ENCODE measurements at regions not wholly inside any gene's neighbourhood (a gene's known extent, or its start where the extent isn't known, plus 50 kb on each side); places are given as distances from the start of the nearest gene placed in this dataset.

DNA sequence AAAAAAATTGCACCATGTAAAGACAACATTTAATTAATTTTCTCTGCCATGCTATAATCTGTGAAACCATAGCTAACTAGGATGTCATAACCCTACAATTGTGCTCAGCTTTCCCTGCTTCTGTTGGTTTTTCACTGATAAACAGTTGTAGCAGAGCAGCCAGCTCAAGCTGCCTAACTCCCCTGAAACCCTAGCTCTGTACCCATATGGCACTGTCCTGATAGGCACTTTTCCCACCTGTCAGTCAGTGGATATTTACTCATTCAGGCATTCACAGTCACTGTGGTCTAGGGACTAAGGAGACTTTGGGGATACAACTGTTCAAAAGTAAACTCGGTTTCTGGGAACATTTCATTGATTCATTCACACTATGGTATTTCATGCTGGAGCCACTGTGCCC lies 407.0 kb downstream of the DSEL start:
- H3K4me1 Mint-ChIP-seq = no peaks in the 10 kb centered on the region
- DNase-seq (no peak), ATAC-seq (ENCODE audit: low read depth) (no peak)
- no peak overlapping the region for H3K27ac Mint-ChIP-seq
- no peaks in the 10 kb centered on the region for H3K27me3 Mint-ChIP-seq
- no peak overlapping the region for H3K4me3 Mint-ChIP-seq
- POLR2A ChIA-PET = no interaction called here
- H3K9me3 Mint-ChIP-seq = no peaks in the 10 kb centered on the region
- no peaks in the 10 kb centered on the region for H3K36me3 Mint-ChIP-seq

DNA sequence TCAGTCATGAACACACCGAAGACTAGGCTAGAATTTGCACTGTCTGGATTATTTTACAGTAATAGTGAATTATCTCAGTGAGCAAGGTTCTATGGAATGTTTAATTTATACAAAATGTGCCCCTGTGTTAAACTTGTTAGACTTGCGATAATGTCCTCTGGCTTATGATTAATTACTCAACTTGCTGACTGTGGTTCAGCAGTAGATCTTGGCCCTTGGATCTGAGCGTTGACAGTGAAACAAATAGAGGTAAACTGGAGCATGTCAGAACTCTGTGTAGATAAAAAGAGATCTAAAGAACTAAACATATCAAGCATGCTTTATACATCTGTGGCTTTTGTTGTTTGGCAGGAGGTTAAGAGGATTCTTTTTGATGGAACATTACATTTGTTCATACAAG lies 407.6 kb downstream of the DSEL start:
- no peaks in the 10 kb centered on the region for H3K4me1 Mint-ChIP-seq
- H3K36me3 Mint-ChIP-seq = no peaks in the 10 kb centered on the region
- no peaks in the 10 kb centered on the region for H3K9me3 Mint-ChIP-seq
- no peak overlapping the region for H3K27ac Mint-ChIP-seq
- DNase-seq (no peak), ATAC-seq (ENCODE audit: low read depth) (no peak)
- POLR2A ChIA-PET = no interaction called here
- no peak overlapping the region for H3K4me3 Mint-ChIP-seq
- H3K27me3 Mint-ChIP-seq = no peaks in the 10 kb centered on the region

DNA sequence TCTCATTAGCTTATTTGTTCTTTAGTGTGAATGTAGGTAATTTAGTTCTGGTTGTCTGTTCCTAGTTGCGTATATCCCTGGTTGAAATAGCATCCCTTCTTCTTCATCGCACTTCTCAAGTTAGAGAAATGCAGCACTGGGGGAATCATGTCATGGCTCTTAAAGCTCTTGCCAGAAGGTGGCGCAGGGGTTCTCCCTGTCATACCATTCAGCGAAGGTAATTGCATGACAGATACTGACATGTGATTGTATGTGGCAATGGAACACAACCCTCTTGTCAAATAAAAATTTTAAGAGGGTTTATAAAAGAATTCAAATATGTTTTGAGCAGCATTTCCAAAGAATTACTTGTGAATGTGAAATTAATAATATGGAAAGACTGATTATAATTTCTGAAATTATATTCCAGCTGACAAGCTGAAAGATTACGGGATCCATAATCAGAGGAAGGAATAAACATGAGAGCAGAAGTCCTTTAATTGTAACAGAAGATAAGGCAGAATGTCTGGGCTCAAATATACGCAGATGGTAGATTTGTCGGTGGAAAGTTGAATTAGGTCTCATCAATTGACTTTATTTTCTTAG lies 411.7 kb downstream of the DSEL start:
- Mint-ChIP-seq H3K27ac (no peak overlapping the region), H3K4me3 (no peak overlapping the region), H3K36me3 (no peaks in the 10 kb centered on the region), H3K4me1 (no peaks in the 10 kb centered on the region), H3K9me3 (no peaks in the 10 kb centered on the region), H3K27me3 (no peaks in the 10 kb centered on the region)
- ATAC-seq (ENCODE audit: low read depth) = peak; percentile 68
- POLR2A ChIA-PET = no interaction called here
- peak; percentile 35 for DNase-seq

DNA sequence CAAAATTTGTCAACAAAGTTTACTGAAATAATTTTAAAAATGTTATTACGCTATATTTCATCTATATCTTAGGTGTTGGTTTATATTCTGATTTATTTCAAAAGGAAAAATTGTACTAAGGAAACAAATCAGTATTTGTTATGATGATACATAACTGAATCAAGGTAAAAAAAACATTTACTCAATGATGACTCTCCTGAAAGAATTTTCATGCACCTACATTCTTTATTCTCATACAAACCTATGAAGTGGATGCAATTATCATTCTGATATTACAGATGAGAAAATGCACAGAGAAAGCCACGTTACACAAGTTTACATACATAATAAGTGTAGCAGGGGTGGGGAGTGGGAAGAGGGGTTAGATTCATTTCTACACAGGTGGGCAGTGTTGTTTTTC lies 422.4 kb downstream of the DSEL start:
- POLR2A ChIA-PET = no interaction called here
- Mint-ChIP-seq H3K4me3 (no peak overlapping the region), H3K27me3 (no peaks in the 10 kb centered on the region), H3K27ac (no peak overlapping the region), H3K9me3 (no peaks in the 10 kb centered on the region), H3K4me1 (no peaks in the 10 kb centered on the region), H3K36me3 (no peaks in the 10 kb centered on the region)
- DNase-seq (no peak), ATAC-seq (ENCODE audit: low read depth) (no peak)

DNA sequence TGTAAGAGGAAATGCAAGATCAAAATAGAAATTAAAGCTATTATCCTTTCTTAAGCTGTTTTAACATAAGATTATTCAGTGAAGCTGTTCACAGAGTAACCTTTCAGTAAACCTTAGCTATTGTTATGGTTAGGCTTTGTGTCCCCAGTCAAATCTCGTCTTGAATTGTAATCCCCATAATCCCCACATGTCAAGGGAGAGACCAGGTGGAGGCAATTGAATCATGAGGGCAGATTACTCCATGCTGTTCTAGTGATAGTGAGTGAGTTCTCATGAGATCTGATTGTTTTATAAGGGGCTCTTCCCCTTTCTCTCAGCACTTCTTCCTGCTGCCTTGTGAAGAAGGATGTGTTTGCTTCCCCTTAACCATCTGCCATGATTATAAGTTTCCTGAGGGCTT lies 424.4 kb downstream of the DSEL start:
- POLR2A ChIA-PET = no interaction called here
- Mint-ChIP-seq H3K4me1 (no peaks in the 10 kb centered on the region), H3K36me3 (no peaks in the 10 kb centered on the region), H3K4me3 (no peak overlapping the region), H3K27ac (no peak overlapping the region), H3K9me3 (no peaks in the 10 kb centered on the region), H3K27me3 (peaks cover 3% of the 10 kb centered on the region)
- DNase-seq = no peak
- no peak for ATAC-seq (ENCODE audit: low read depth)

DNA sequence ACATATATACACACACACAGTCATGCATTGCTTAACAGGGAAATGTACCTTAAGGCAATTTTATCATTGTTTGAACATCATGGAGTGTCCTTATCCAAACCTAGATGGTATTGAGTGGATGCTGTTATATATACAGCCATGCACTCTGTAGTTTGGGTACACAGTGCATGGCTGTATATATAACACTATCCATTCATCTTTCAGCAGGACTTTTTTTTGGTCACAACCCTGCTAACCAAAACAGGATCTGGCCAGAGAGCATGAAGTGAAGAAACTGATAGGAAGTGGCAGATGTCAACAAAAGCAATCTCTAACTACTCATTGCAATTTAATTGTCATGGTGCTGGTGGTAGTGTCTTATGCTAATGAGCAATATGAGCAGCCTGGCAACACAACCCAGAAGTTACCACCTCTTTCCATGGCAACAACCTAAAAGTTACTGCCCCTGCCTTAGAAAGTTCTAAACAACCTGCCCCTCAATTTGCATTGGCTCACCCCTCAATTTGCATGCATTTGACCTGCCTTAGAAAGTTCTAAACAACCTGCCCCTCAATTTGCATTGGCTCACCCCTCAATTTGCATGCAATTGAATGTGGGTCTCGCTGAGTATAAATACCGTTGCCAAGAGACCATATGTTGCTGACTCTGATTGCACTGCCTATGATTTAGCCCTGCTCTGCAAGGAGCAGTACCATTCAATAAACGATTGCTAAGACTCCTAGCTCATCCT lies 434.9 kb downstream of the DSEL start:
- Mint-ChIP-seq H3K9me3 (no peaks in the 10 kb centered on the region), H3K27ac (no peak overlapping the region), H3K4me1 (no peaks in the 10 kb centered on the region), H3K27me3 (no peaks in the 10 kb centered on the region), H3K36me3 (no peaks in the 10 kb centered on the region), H3K4me3 (no peak overlapping the region)
- DNase-seq (no peak), ATAC-seq (ENCODE audit: low read depth) (no peak)
- POLR2A ChIA-PET = no interaction called here

DNA sequence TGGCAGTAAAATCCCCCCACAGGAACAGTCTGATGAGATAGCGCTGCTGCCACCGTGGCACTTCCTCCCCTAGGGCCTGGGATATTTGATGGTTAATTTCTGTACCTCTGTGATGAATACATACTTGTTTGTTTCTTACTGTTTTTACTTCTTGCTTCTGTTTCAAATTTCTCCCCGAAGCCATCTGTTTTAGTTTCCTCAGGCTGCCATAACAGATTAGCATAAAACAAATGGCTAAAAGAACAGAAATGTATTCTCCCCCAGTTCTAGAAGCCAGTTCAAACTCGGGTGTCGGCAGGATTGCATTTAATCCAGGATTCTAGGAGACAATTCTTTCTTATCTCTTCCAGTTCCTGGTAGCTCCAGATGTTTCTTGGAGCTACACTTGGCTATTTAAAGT lies 435.9 kb downstream of the DSEL start:
- Mint-ChIP-seq H3K9me3 (no peaks in the 10 kb centered on the region), H3K36me3 (no peaks in the 10 kb centered on the region), H3K4me1 (no peaks in the 10 kb centered on the region), H3K27me3 (no peaks in the 10 kb centered on the region), H3K4me3 (no peak overlapping the region), H3K27ac (no peak overlapping the region)
- DNase-seq (no peak), ATAC-seq (ENCODE audit: low read depth) (no peak)
- POLR2A ChIA-PET = no interaction called here

DNA sequence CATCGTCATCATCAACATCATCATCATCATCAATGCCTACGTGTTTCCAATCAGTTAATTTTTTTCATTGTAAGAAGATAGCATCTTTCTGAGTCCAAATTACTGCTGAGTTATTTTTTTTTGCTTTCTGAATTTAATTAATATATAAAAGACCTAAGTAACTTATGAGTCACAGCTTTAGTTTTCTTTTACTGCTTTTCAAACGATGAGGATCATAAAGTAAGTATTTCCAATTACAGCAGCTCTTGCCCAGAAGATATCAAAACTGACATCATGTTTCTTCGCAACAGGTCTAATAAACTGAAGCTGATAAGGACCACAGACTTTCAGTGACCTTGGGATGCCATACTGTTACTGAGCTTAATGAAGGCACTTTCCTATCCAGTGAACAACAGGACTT lies 442.2 kb downstream of the DSEL start:
- no peaks in the 10 kb centered on the region for H3K9me3 Mint-ChIP-seq

DNA sequence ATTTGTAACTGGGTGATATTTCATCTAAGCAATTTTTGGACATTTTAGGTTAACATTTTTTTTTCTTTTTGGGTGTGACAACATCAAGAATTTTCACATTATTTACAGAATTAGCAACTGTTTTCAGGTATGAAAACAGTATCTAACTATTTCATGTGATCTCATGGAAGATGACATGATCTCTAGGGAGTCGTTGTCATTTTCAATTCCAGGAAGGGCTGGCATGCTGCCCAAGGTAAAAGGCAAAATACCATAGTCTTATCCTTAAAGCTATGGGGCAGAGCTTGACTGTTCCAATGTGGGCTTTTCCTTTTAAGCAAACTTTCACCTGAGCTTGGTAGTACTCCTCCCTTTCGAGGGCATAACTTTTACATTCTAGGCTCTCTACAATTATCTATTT lies 443.7 kb downstream of the DSEL start:
- no peak overlapping the region for H3K27ac Mint-ChIP-seq
- no peak for DNase-seq
- H3K36me3 Mint-ChIP-seq = no peaks in the 10 kb centered on the region
- no peaks in the 10 kb centered on the region for H3K9me3 Mint-ChIP-seq
- ATAC-seq (ENCODE audit: low read depth) = no peak
- H3K4me3 Mint-ChIP-seq = no peak overlapping the region
- H3K27me3 Mint-ChIP-seq = no peaks in the 10 kb centered on the region
- POLR2A ChIA-PET = no interaction called here
- H3K4me1 Mint-ChIP-seq = no peaks in the 10 kb centered on the region

More for the DNA sequence above, 442.2 kb downstream of the DSEL start:
- H3K27ac Mint-ChIP-seq = no peak overlapping the region
- no peaks in the 10 kb centered on the region for H3K4me1 Mint-ChIP-seq
- ATAC-seq (ENCODE audit: low read depth) (no peak), DNase-seq (no peak)
- H3K4me3 Mint-ChIP-seq = no peak overlapping the region
- POLR2A ChIA-PET = no interaction called here
- H3K27me3 Mint-ChIP-seq = no peaks in the 10 kb centered on the region
- H3K36me3 Mint-ChIP-seq = no peaks in the 10 kb centered on the region

DNA sequence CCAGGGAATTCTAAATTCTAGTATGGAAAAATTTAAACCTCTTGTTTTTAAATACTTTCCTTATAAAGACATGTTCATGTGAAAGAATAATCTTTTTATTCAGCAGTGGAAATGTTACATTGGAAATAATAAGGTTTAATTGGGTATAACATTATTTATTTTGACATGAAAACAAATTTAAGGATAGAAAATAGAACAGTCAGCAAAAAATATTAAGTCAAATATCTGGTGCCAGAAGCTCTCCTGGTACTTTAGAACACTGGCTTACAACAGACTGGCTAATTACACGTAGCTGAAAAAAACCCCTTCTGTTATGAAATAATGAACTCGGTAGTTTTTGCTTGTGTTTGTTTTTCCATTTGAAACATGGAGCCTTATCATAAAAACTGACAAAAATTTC lies 447.9 kb downstream of the DSEL start:
- Mint-ChIP-seq H3K4me1 (no peaks in the 10 kb centered on the region), H3K27ac (no peak overlapping the region), H3K4me3 (no peak overlapping the region), H3K9me3 (no peaks in the 10 kb centered on the region), H3K27me3 (no peaks in the 10 kb centered on the region), H3K36me3 (no peaks in the 10 kb centered on the region)
- no peak for DNase-seq
- ATAC-seq (ENCODE audit: low read depth) = no peak
- POLR2A ChIA-PET = no interaction called here

DNA sequence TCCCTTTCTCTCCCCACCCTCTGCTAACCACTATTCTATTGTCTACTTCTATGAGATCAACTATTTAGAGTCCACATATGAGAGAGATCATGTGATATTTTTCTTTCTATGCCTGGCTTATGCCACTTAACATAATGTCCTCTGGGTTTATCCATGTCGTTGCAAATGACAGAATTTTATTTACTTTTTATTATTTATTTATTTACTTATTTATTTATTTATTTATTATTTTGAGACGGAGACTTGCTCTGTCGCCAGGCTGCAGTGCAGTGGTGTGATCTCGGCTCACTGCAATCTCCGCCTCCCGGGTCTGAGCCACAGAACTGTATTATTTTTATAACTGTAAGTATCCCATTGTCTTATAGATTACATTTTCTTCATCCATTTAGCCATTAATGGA lies 443.4 kb upstream of the CDH19 start:
- POLR2A ChIA-PET = no interaction called here
- no peaks in the 10 kb centered on the region for H3K27me3 Mint-ChIP-seq
- DNase-seq = no peak
- no peak for ATAC-seq (ENCODE audit: low read depth)
- no peak overlapping the region for H3K27ac Mint-ChIP-seq
- H3K4me1 Mint-ChIP-seq = no peaks in the 10 kb centered on the region
- H3K36me3 Mint-ChIP-seq = no peaks in the 10 kb centered on the region
- no peak overlapping the region for H3K4me3 Mint-ChIP-seq
- no peaks in the 10 kb centered on the region for H3K9me3 Mint-ChIP-seq

DNA sequence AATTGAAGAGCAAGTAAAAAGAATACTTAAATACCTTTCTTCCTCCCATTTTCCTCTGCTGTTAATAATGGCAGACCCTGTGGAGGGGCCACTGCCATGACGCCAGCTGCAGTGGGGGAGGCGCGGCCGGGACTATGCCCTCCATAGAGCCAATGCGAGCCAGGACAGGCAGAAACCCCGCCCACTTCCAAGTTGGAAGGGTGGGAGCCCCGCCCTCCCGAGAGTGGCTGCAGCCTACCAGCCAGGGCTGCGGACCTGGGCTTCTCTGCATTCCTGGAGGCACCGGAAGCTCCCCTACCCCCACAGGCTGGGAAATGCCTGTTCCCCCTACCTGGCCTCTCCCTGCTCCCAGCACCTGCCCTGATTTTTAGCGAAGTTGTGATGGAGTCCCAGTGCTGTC lies 439.4 kb upstream of the CDH19 start:
- Mint-ChIP-seq H3K4me3 (no peak overlapping the region), H3K27ac (no peak overlapping the region), H3K27me3 (no peaks in the 10 kb centered on the region), H3K36me3 (no peaks in the 10 kb centered on the region), H3K9me3 (no peaks in the 10 kb centered on the region), H3K4me1 (no peaks in the 10 kb centered on the region)
- DNase-seq (no peak), ATAC-seq (ENCODE audit: low read depth) (no peak)
- POLR2A ChIA-PET = no interaction called here

DNA sequence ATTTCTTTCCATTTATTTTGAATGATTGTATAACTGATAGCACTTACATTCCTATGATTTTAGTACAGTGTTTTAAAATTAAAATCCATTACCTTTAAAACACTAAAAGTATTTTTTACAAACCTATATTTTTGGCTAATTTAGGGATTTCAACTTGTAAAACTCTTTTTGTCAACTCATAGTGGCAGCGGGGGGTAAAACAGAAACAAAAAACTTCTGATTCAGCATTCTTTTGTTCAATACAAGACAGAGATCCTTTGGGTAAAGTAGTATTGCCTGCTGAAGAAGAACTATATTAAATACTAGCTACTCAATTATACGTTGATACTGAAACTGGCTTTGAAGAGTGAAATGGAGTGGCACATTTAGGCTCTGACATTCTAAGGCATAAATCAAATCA lies 437.4 kb upstream of the CDH19 start:
- H3K9me3 Mint-ChIP-seq = no peaks in the 10 kb centered on the region
- no peak for ATAC-seq (ENCODE audit: low read depth)
- no peak overlapping the region for H3K27ac Mint-ChIP-seq
- no peaks in the 10 kb centered on the region for H3K36me3 Mint-ChIP-seq
- no peaks in the 10 kb centered on the region for H3K4me1 Mint-ChIP-seq
- no peak for DNase-seq
- no peaks in the 10 kb centered on the region for H3K27me3 Mint-ChIP-seq
- POLR2A ChIA-PET = no interaction called here
- no peak overlapping the region for H3K4me3 Mint-ChIP-seq

DNA sequence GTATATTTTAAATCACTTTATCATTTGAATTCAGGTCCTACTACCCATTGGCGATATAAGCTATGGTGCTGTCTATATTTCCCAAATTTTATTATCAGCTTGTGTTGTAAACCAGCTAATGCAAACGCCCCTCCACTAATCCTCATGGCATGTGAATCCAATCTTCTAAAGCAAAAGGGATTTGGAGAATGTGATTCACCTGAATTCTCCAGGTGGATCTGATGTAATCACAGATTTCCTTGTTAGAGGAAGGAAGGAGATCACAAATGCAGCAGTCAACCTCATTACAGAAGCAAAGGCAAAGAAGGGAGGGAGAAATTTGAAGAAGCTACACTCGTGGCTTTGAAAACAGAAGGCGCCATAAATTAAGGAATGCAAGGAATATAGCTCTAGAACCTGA lies 431.1 kb upstream of the CDH19 start:
- no peaks in the 10 kb centered on the region for H3K4me1 Mint-ChIP-seq
- DNase-seq (no peak), ATAC-seq (ENCODE audit: low read depth) (no peak)
- H3K27me3 Mint-ChIP-seq = no peaks in the 10 kb centered on the region
- no peak overlapping the region for H3K27ac Mint-ChIP-seq
- no peaks in the 10 kb centered on the region for H3K36me3 Mint-ChIP-seq
- no peaks in the 10 kb centered on the region for H3K9me3 Mint-ChIP-seq
- POLR2A ChIA-PET = no interaction called here
- H3K4me3 Mint-ChIP-seq = no peak overlapping the region

DNA sequence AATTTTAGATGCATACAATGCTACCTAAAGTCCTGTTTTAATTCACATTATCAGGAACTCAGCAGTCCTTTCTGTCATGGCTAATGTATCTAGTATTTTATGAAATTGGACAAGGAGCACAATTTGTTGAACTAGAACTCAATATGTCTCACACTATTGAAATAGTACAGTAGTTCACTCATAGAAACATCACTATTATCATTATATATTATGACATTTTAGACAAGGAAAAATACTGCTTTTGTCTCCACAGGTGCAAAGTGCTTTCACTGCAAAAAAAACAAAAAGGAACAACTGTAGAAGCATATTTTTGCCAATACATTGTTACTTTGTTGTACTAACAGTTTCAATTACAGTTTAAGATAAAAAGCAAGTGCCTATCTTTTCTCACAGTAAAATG lies 419.2 kb upstream of the CDH19 start:
- no peaks in the 10 kb centered on the region for H3K27me3 Mint-ChIP-seq
- POLR2A ChIA-PET = no interaction called here
- no peaks in the 10 kb centered on the region for H3K36me3 Mint-ChIP-seq
- H3K4me3 Mint-ChIP-seq = no peak overlapping the region
- no peaks in the 10 kb centered on the region for H3K9me3 Mint-ChIP-seq
- H3K4me1 Mint-ChIP-seq = no peaks in the 10 kb centered on the region
- H3K27ac Mint-ChIP-seq = no peak overlapping the region
- ATAC-seq (ENCODE audit: low read depth) = no peak
- no peak for DNase-seq

Measured in activated naive CD8-positive, alpha-beta T cell treated with anti-CD3 and anti-CD28 coated beads, Interleukin-2, amount 10 ng/mL, durations not matched to agents 7 days and 5 days (primary cell).